HepG2 (cell line): ENCODE measurements at regions not wholly inside any gene's neighbourhood (a gene's known extent, or its start where the extent isn't known, plus 50 kb on each side); places are given as distances from the start of the nearest gene placed in this dataset.

Experiments used
- ATAC-seq: fragments of 200-7000 bp; cut with Tn5 transposase; 3 replicates; pipeline ENCODE4 v1.9.1; 2020; ENCODE audit warnings: mild to moderate bottlenecking, moderate library complexity
- BruUV-seq: library from RNA; stranded (reverse); fragments of 400-500 nt; replicated peaks from 2 replicates; lab custom pipeline; 2021; lab: Mats Ljungman, UMichigan
- CTCF ChIA-PET: fragments of 300-600 bp; formaldehyde crosslinking; extraction: SDS; loops from one replicate; lab custom pipeline; 2021; ENCODE audit warnings: low total read pairs, inconsistent platforms, low intra/inter-chr PET ratio; lab: Yijun Ruan, JAX
- POLR2A ChIA-PET: fragments of 350-600 bp; sonication (Branson Sonifier 250); formaldehyde crosslinking; loops from one replicate; lab custom pipeline; 2020; ENCODE audit warnings: antibody characterized with exemption, inconsistent platforms; lab: Yijun Ruan, JAX
- DNase-seq: peaks from one replicate; pipeline ENCODE4 v3.0.0-alpha.2; 2015; ENCODE audit warnings: low spot score
- FAIRE-seq: peaks from 3 replicates; lab custom pipeline; 2011; peaks lifted over from hg19 to GRCh38; lab: Jason Lieb, UNC
- H2AFZ ChIP-seq: one replicate; pipeline ENCODE4 v1.6.1; 2011; ENCODE audit warnings: low read length, inconsistent platforms
- H3K27ac ChIP-seq: fragments of 300-600 bp; 3 replicates; pipeline ENCODE4 v1.8.0; 2011; ENCODE audit warnings: mixed run types, mild to moderate bottlenecking, mixed read lengths, low read length, inconsistent platforms; ENCODE audit not compliant: insufficient read depth; ENCODE audit errors: extremely low read length
- H3K27me3 ChIP-seq, 2 experiments: fragments of 200-600 bp in 1 of 2; 2 replicates in 1 of 2; 3 replicates in 1 of 2; pipeline versions ENCODE4 v1.6.0 to v1.8.0; 2011; ENCODE audit warnings: low read length in 2 of 2, mild to moderate bottlenecking in 2 of 2, moderate library complexity in 2 of 2, inconsistent platforms in 1 of 2; ENCODE audit not compliant: insufficient read depth in 2 of 2, control insufficient read depth in 1 of 2
- H3K36me3 ChIP-seq, 2 experiments: fragments of 200-600 bp in 1 of 2; replicated peaks in 1 of 2; 2 replicates in 1 of 2; 3 replicates in 1 of 2; pipeline versions ENCODE4 v1.5.1 to v1.8.0; 2011; ENCODE audit warnings: low read length in 2 of 2, inconsistent platforms in 1 of 2; ENCODE audit not compliant: insufficient read depth in 2 of 2, control insufficient read depth in 1 of 2
- H3K4me1 ChIP-seq: 2 replicates; pipeline ENCODE4 v1.5.1; 2012; ENCODE audit warnings: low read length, inconsistent platforms; ENCODE audit not compliant: insufficient read depth
- H3K4me2 ChIP-seq: 2 replicates; pipeline ENCODE4 v1.6.0; 2011; ENCODE audit warnings: low read depth, low read length, inconsistent platforms
- H3K4me3 ChIP-seq, 3 experiments: fragments of 200-600 bp in 1 of 3; sonication (generic), shearing (Covaris generic) in 1 of 3; replicated peaks in 1 of 3; 2 replicates each; pipeline ENCODE4 v1.5.1; 2011 to 2016; ENCODE audit warnings: low read length in 3 of 3, inconsistent platforms in 2 of 3, low read depth in 2 of 3, mild to moderate bottlenecking in 2 of 3, control low read depth in 1 of 3, mixed read lengths in 1 of 3; ENCODE audit not compliant: insufficient read depth in 1 of 3
- H3K79me2 ChIP-seq: one replicate; pipeline ENCODE4 v1.6.1; 2011; ENCODE audit warnings: low read length, inconsistent platforms; ENCODE audit not compliant: insufficient read depth
- H3K9ac ChIP-seq: 2 replicates; pipeline ENCODE4 v1.6.0; 2011; ENCODE audit warnings: mild to moderate bottlenecking, low read depth, low read length, inconsistent platforms; ENCODE audit not compliant: insufficient read depth
- H3K9me3 ChIP-seq: 2 replicates; pipeline ENCODE4 v1.5.1; 2012; ENCODE audit warnings: mild to moderate bottlenecking, low read length
- H4K20me1 ChIP-seq: 2 replicates; pipeline ENCODE4 v1.6.0; 2011; ENCODE audit warnings: inconsistent platforms, mild to moderate bottlenecking, low read length, moderate library complexity; ENCODE audit not compliant: insufficient read depth
- ATF7 ChIP-seq, 2 experiments: fragments of 450-650 bp in 1 of 2; sonication (generic) in 1 of 2; formaldehyde crosslinking in 1 of 2; IDR thresholded peaks; 2 replicates each; pipeline versions ENCODE4 v1.4.0 to v1.6.1; 2016 to 2020; ENCODE audit warnings: antibody characterized with exemption in 1 of 2, mild to moderate bottlenecking in 1 of 2, missing genetic modification reagents in 1 of 2
- MED1 ChIP-seq: sonication (generic); formaldehyde crosslinking; IDR thresholded peaks from 2 replicates; pipeline ENCODE4 v1.4.0; 2020; ENCODE audit warnings: missing genetic modification reagents
- NAIF1 ChIP-seq: sonication (generic); formaldehyde crosslinking; IDR thresholded peaks from 2 replicates; pipeline ENCODE4 v1.5.0; 2020; ENCODE audit warnings: mild to moderate bottlenecking, missing genetic modification reagents, borderline replicate concordance
- SNAPC2 ChIP-seq: sonication (generic); formaldehyde crosslinking; IDR thresholded peaks from 2 replicates; pipeline ENCODE4 v1.8.1; 2022; ENCODE audit warnings: mild to moderate bottlenecking, missing genetic modification reagents
- TAF15 ChIP-seq: fragments of 200-400 bp; formaldehyde crosslinking; IDR thresholded peaks from one replicate; pipeline ENCODE4 v1.6.1; 2018; ENCODE audit warnings: mild to moderate bottlenecking, low read depth, low read length; ENCODE audit not compliant: poor library complexity, severe bottlenecking
- TP53 ChIP-seq: sonication (generic); formaldehyde crosslinking; conservative IDR thresholded peaks from 2 replicates; pipeline ENCODE4 v1.4.0; 2020; ENCODE audit warnings: missing genetic modification reagents
- WGBS: methylation state at CpG from one replicate; pipeline ENCODE4 v1.1.6; 2017; ENCODE audit warnings: low lambda C conversion rate; 5-methylcytosine and 5-hydroxymethylcytosine counted together
- in situ Hi-C: cut with HindIII; loops from 2 replicates; pipeline ENCODE4 v1.10.0; 2017; ENCODE audit warnings: low pct_unique_long_range_greater_than_20kb; ENCODE audit not compliant: extremely low pct_ligation_motif_present
- intact Hi-C: fragments of 100-400 bp; cut with micrococcal nuclease; formaldehyde crosslinking; loops from one replicate; pipeline ENCODE4 v1.10.0; 2022; ENCODE audit not compliant: unreplicated experiment
- TF ChIP-seq, protein P1 (sequence below): sonication (generic); formaldehyde crosslinking; IDR thresholded peaks from 2 replicates; pipeline ENCODE4 v1.4.0; 2020; ENCODE audit warnings: missing genetic modification reagents
- TF ChIP-seq, protein P2 (sequence below): sonication (generic); formaldehyde crosslinking; IDR thresholded peaks from 2 replicates; pipeline ENCODE4 v1.4.0; 2020; ENCODE audit warnings: missing genetic modification reagents, borderline replicate concordance
- TF ChIP-seq, protein P3 (sequence below): IDR thresholded peaks from 2 replicates; pipeline ENCODE4 v1.6.1; 2016; ENCODE audit warnings: missing compliant biosample characterization, missing genetic modification reagents, borderline replicate concordance

DNA sequence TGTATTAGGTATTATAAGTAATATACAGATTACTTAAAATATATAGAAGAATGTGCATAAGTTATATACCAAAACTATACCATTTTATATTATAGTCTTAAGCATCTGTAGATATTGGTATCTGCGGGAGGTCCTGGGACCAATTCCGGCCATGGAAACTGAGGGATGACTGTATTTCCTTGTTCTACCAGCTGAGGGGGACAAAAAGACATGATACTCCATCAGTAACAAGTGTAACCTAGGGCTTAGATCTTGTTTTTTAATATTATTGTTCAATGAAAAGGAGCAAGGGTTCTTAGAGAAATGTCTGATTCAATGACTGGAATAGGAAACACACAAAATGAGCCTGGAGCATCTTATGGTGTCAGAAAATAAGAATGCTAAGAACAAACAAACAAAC, 752.5 kb downstream of the CCSER2 start (continued):
- no peak for TF ChIP-seq TP53 (CRISPR knock-in tag)
- TF ChIP-seq, all 625 proteins: peak for 0

DNA sequence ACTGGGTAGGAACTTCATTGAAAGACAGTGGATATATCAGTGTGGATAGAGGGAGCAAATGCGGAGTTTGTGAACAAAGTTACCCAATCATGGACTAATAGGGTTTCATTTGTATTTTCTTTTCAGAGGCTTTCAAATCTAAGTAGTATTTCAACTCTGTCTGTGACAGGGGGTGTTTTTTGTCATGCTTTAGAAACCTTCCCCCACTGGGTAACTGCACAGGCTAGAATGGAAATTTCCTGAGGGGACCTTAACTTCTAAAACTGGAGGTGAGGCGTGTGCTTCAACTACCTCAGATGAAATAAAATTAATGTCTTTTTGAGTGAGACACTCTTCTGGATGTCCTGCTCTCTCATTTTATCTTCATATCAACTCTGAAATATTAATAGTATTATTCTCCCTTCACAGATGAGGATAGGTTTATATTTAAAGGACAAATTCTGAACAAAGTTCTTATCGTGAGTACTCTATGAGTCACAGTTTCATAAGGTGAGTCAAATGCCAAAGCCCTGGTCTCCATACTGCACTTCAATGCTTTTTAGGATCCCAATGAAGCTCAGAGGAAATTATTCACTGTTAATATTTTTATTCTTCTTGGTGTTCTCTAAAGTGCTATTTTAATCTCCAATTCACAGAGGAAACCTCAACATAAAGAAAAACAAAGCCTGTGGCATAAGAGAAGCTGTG, 770.6 kb downstream of the CCSER2 start:
- Histone ChIP-seq H3K9me3 (no peaks in the 10 kb centered on the region), H4K20me1 (no peaks in the 10 kb centered on the region), H3K27ac (no peak overlapping the region), H3K4me3 (no peak overlapping the region), H3K79me2 (no peaks in the 10 kb centered on the region), H3K4me1 (no peaks in the 10 kb centered on the region), H3K27me3 (no peaks in the 10 kb centered on the region), H3K36me3 (no peaks in the 10 kb centered on the region), H3K9ac (no peak overlapping the region), H2AFZ (no peak overlapping the region), H3K4me2 (no peak overlapping the region)
- no TSS peak for BruUV-seq
- FAIRE-seq (no peak), DNase-seq (no peak), ATAC-seq (no peak)
- ChIA-PET POLR2A (no interaction called here), CTCF (no interaction called here)
- 23% methylated on average over 3 of the region's 3 CpGs for WGBS
- intact Hi-C loops (no loop called here), in situ Hi-C loops (no loop called here)
- no peak for TF ChIP-seq TAF15
- TF ChIP-seq SNAPC2 (CRISPR knock-in tag) = no peak
- no peak for TF ChIP-seq ATF7 (IDR thresholded peaks at IDR 0.05)
- no peak for TF ChIP-seq ATF7 (CRISPR knock-in tag; IDR thresholded peaks at IDR 0.05)
- TF ChIP-seq, protein P1, sequence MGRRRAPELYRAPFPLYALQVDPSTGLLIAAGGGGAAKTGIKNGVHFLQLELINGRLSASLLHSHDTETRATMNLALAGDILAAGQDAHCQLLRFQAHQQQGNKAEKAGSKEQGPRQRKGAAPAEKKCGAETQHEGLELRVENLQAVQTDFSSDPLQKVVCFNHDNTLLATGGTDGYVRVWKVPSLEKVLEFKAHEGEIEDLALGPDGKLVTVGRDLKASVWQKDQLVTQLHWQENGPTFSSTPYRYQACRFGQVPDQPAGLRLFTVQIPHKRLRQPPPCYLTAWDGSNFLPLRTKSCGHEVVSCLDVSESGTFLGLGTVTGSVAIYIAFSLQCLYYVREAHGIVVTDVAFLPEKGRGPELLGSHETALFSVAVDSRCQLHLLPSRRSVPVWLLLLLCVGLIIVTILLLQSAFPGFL (CRISPR knock-in tag) = no peak

DNA sequence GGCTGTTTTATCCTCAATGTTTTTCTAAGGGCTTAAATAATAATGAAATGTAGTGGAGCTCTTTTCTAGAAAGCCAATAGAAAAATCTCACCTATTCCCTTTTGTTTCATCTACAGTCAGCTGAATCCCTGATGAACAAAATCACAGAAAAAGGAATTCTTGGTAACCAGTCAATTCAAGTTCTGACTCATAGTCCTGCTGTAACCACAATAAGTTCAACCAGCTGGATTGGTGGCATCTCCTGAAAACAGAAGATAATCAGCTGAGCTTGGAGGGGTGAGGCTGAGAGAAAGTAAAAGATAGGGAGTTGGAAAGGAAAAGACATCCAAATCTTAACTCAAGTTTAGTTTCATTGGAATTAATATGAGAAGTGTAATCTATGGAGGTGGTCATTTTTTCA, 772.1 kb downstream of the CCSER2 start:
- no peaks in the 10 kb centered on the region for H3K79me2 ChIP-seq
- DNase-seq = no peak
- TF ChIP-seq, protein P2, sequence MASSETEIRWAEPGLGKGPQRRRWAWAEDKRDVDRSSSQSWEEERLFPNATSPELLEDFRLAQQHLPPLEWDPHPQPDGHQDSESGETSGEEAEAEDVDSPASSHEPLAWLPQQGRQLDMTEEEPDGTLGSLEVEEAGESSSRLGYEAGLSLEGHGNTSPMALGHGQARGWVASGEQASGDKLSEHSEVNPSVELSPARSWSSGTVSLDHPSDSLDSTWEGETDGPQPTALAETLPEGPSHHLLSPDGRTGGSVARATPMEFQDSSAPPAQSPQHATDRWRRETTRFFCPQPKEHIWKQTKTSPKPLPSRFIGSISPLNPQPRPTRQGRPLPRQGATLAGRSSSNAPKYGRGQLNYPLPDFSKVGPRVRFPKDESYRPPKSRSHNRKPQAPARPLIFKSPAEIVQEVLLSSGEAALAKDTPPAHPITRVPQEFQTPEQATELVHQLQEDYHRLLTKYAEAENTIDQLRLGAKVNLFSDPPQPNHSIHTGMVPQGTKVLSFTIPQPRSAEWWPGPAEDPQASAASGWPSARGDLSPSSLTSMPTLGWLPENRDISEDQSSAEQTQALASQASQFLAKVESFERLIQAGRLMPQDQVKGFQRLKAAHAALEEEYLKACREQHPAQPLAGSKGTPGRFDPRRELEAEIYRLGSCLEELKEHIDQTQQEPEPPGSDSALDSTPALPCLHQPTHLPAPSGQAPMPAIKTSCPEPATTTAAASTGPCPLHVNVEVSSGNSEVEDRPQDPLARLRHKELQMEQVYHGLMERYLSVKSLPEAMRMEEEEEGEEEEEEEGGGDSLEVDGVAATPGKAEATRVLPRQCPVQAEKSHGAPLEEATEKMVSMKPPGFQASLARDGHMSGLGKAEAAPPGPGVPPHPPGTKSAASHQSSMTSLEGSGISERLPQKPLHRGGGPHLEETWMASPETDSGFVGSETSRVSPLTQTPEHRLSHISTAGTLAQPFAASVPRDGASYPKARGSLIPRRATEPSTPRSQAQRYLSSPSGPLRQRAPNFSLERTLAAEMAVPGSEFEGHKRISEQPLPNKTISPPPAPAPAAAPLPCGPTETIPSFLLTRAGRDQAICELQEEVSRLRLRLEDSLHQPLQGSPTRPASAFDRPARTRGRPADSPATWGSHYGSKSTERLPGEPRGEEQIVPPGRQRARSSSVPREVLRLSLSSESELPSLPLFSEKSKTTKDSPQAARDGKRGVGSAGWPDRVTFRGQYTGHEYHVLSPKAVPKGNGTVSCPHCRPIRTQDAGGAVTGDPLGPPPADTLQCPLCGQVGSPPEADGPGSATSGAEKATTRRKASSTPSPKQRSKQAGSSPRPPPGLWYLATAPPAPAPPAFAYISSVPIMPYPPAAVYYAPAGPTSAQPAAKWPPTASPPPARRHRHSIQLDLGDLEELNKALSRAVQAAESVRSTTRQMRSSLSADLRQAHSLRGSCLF (CRISPR knock-in tag) = no peak
- TF ChIP-seq NAIF1 (CRISPR knock-in tag) = no peak
- TF ChIP-seq, protein P3, sequence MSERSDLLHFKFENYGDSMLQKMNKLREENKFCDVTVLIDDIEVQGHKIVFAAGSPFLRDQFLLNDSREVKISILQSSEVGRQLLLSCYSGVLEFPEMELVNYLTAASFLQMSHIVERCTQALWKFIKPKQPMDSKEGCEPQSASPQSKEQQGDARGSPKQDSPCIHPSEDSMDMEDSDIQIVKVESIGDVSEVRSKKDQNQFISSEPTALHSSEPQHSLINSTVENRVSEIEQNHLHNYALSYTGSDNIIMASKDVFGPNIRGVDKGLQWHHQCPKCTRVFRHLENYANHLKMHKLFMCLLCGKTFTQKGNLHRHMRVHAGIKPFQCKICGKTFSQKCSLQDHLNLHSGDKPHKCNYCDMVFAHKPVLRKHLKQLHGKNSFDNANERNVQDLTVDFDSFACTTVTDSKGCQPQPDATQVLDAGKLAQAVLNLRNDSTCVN = no peak
- TF ChIP-seq MED1 (CRISPR knock-in tag) = no peak
- no peak overlapping the region for H3K27ac ChIP-seq
- H3K9me3 ChIP-seq = no peaks in the 10 kb centered on the region
- H3K4me2 ChIP-seq = no peak overlapping the region
- H2AFZ ChIP-seq = no peak overlapping the region
- H4K20me1 ChIP-seq = no peaks in the 10 kb centered on the region
- no TSS peak for BruUV-seq
- no peaks in the 10 kb centered on the region for H3K36me3 ChIP-seq
- H3K9ac ChIP-seq = no peak overlapping the region
- no peaks in the 10 kb centered on the region for H3K4me1 ChIP-seq
- CTCF ChIA-PET = no interaction called here
- no peaks in the 10 kb centered on the region for H3K27me3 ChIP-seq
- POLR2A ChIA-PET = no interaction called here
- FAIRE-seq = no peak
- in situ Hi-C loops = no loop called here
- no peak overlapping the region for H3K4me3 ChIP-seq
- ATAC-seq = no peak
- intact Hi-C loops = no loop called here
